Brain microvascular endothelial cell (primary cell): ENCODE measurements at regions not wholly inside any gene's neighbourhood (a gene's known extent, or its start where the extent isn't known, plus 50 kb on each side); places are given as distances from the start of the nearest gene placed in this dataset.

Experiments
- DNase-seq: peaks from one replicate; pipeline ENCODE4 v3.0.0-alpha.2; 2020
- H3K27ac ChIP-seq: fragments of 250-450 bp; sonication (Bioruptor Pico); 2 replicates; pipeline ENCODE4 v1.5.1; 2020; ENCODE audit warnings: mild to moderate bottlenecking, moderate library complexity
- H3K27me3 ChIP-seq: fragments of 250-450 bp; sonication (Bioruptor Pico); replicated peaks from 2 replicates; pipeline ENCODE4 v1.5.1; 2020; ENCODE audit warnings: mild to moderate bottlenecking
- H3K36me3 ChIP-seq: fragments of 250-450 bp; sonication (Bioruptor Pico); replicated peaks from 2 replicates; pipeline ENCODE4 v1.5.1; 2020; ENCODE audit warnings: mild to moderate bottlenecking
- H3K4me3 ChIP-seq: 2 replicates; pipeline ENCODE4 v1.5.1; 2011; ENCODE audit warnings: low read depth, mild to moderate bottlenecking, control low read depth, low read length, moderate library complexity
- in situ Hi-C: cut with HindIII; loops from 2 replicates; pipeline ENCODE4 v1.10.0; 2017; ENCODE audit warnings: low sequenced_read_pairs, low pct_ligation_motif_present
- TF ChIP-seq, protein P1 (sequence below): IDR thresholded peaks from 2 replicates; pipeline ENCODE4 v1.5.1; 2011; ENCODE audit warnings: low read depth, mild to moderate bottlenecking, moderate library complexity, low read length, control low read depth, inconsistent platforms; ENCODE audit errors: missing control alignments

GRCh38 chr13:75149776-75150175 is 332.2 kb downstream of the TBC1D4 start:
- Histone ChIP-seq H3K27me3 (no peaks in the 10 kb centered on the region), H3K36me3 (no peaks in the 10 kb centered on the region), H3K27ac (no peak overlapping the region), H3K4me3 (no peak overlapping the region)
- no peak for DNase-seq
- TF ChIP-seq, protein P1, sequence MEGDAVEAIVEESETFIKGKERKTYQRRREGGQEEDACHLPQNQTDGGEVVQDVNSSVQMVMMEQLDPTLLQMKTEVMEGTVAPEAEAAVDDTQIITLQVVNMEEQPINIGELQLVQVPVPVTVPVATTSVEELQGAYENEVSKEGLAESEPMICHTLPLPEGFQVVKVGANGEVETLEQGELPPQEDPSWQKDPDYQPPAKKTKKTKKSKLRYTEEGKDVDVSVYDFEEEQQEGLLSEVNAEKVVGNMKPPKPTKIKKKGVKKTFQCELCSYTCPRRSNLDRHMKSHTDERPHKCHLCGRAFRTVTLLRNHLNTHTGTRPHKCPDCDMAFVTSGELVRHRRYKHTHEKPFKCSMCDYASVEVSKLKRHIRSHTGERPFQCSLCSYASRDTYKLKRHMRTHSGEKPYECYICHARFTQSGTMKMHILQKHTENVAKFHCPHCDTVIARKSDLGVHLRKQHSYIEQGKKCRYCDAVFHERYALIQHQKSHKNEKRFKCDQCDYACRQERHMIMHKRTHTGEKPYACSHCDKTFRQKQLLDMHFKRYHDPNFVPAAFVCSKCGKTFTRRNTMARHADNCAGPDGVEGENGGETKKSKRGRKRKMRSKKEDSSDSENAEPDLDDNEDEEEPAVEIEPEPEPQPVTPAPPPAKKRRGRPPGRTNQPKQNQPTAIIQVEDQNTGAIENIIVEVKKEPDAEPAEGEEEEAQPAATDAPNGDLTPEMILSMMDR = no peak
- in situ Hi-C loops = no loop called here

DNA sequence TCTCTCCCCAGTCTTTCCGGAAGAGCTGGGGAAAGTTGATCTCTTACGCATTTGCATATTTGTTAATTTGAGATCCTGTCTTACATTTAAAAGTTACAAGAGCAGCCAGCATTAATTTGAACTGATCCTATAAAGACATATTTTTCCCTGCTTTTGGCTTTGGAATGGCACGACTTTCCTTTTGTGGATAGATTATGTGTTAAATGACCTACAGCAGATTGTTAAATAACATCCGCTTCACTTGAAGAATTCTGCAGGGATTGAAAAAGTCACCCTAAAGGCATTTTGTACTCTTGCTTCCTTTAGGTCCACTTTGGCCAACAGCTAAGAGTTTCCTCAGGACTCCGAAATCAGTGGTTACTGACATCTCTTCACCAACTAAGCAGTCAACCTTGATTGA is 334.0 kb downstream of the TBC1D4 start:
- Histone ChIP-seq H3K36me3 (no peaks in the 10 kb centered on the region), H3K4me3 (no peak overlapping the region), H3K27ac (no peak overlapping the region), H3K27me3 (no peaks in the 10 kb centered on the region)
- DNase-seq = no peak
- TF ChIP-seq, protein P1 = no peak
- in situ Hi-C loops = no loop called here

DNA sequence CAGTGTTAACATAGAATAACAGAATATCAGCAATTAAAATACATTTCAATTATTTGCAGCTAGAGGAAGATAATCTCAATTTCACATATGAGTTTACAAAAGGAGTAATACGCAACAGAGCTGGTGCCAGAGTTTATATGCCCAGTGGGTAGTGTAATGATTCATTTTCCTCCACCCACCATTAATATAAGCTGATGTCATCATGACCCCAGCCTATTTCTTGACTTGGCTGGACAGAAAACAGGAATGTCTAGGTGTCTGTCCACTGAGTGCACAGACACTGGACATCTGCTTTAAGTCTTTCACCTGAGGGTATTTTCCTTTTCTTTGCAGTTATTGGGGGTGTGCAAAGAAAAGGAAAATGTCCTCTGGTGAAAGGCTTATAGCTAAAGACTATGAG is 335.5 kb downstream of the TBC1D4 start:
- TF ChIP-seq, protein P1 = no peak
- in situ Hi-C loops = no loop called here
- no peak for DNase-seq

GRCh38 chr13:75145927-75146326 is 336.0 kb downstream of the TBC1D4 start:
- TF ChIP-seq, protein P1 = no peak
- H3K27me3 ChIP-seq = no peaks in the 10 kb centered on the region
- H3K4me3 ChIP-seq = no peak overlapping the region
- H3K27ac ChIP-seq = no peak overlapping the region
- DNase-seq = no peak
- in situ Hi-C loops = no loop called here
- no peaks in the 10 kb centered on the region for H3K36me3 ChIP-seq

More for the DNA sequence above, 335.5 kb downstream of the TBC1D4 start:
- Histone ChIP-seq H3K27ac (no peak overlapping the region), H3K4me3 (no peak overlapping the region), H3K27me3 (no peaks in the 10 kb centered on the region), H3K36me3 (no peaks in the 10 kb centered on the region)

DNA sequence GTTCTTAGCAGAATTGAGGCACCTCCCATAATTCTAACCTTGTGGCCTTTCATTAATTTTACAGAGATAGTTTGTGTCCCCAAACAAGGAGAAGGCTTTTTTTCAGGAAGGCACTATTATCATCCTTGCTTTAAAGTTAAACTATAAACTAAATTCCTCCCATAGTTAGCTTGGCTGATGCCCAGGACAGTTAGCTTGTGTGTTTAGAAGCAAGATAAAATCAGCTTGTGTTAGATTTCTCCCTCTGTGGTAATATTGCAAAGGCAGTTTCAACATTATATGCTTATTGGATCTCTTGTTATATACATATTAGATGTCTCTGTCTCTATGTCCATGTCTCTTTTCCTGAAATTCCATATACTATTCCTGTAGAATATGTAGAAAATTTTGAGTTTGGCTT is 342.7 kb downstream of the TBC1D4 start:
- in situ Hi-C loops = no loop called here
- Histone ChIP-seq H3K36me3 (no peaks in the 10 kb centered on the region), H3K27me3 (no peaks in the 10 kb centered on the region), H3K27ac (no peak overlapping the region), H3K4me3 (no peak overlapping the region)
- no peak for DNase-seq
- TF ChIP-seq, protein P1 = no peak

- Histone ChIP-seq H3K36me3 (no peaks in the 10 kb centered on the region), H3K27ac (no peak overlapping the region), H3K4me3 (no peak overlapping the region), H3K27me3 (no peaks in the 10 kb centered on the region)
- in situ Hi-C loops = no loop called here
- TF ChIP-seq, protein P1 = no peak
- no peak for DNase-seq
These were observed 343.9 kb downstream of the TBC1D4 start for GRCh38 chr13:75137911-75138571.
